B cell (primary cell): ENCODE measurements at regions not wholly inside any gene's neighbourhood (a gene's known extent, or its start where the extent isn't known, plus 50 kb on each side); places are given as distances from the start of the nearest gene placed in this dataset.

Experiments used
- ATAC-seq: fragments of 200-7000 bp; cut with Tn5 transposase; one replicate; pipeline ENCODE4 v1.10.0; 2021; ENCODE audit warnings: low read depth, mild to moderate bottlenecking, moderate number of reproducible peaks, moderate library complexity
- CTCF ChIA-PET: fragments of 350-600 bp; sonication (Branson Sonifier 250); formaldehyde crosslinking; loops from one replicate; lab custom pipeline; 2021; ENCODE audit warnings: antibody characterized with exemption, inconsistent platforms; lab: Charles Lee
- POLR2A ChIA-PET: fragments of 350-600 bp; sonication (Branson Sonifier 250); formaldehyde crosslinking; loops from one replicate; lab custom pipeline; 2021; ENCODE audit warnings: antibody characterized with exemption; lab: Charles Lee
- DNase-seq: peaks from one replicate; pipeline ENCODE4 v3.0.0; 2013
- H2AFZ ChIP-seq: 2 replicates; pipeline ENCODE4 v1.6.1; 2012; ENCODE audit warnings: mild to moderate bottlenecking, low read depth, low read length; ENCODE audit not compliant: insufficient read depth, poor library complexity, severe bottlenecking
- H3K27ac ChIP-seq, 2 donors: 1 replicate in 1 of 2; 2 replicates in 1 of 2; pipeline ENCODE4 v1.5.1; 2012 to 2013; ENCODE audit warnings: low read length in 2 of 2, mild to moderate bottlenecking in 2 of 2, moderate library complexity in 1 of 2
- H3K27me3 ChIP-seq, 4 experiments: fragments of 200-600 bp in 1 of 4; sonication (generic) in 1 of 4; replicated peaks in 1 of 4; 1 replicate in 2 of 4; 2 replicates in 2 of 4; pipeline versions ENCODE4 v1.6.1 to v1.7.0; 2013 to 2016; ENCODE audit warnings: low read length in 3 of 4, mild to moderate bottlenecking in 2 of 4, mixed read lengths in 1 of 4, moderate library complexity in 1 of 4; ENCODE audit not compliant: insufficient read depth in 4 of 4, control insufficient read depth in 3 of 4; ENCODE audit errors: control extremely low read depth in 1 of 4
- H3K36me3 ChIP-seq, 2 experiments: replicated peaks in 1 of 2; 1 replicate in 1 of 2; 2 replicates in 1 of 2; pipeline versions ENCODE4 v1.6.1 to v1.7.1; 2013; ENCODE audit warnings: low read length in 1 of 2; ENCODE audit not compliant: insufficient read depth in 2 of 2, control insufficient read depth in 1 of 2; ENCODE audit errors: control extremely low read depth in 1 of 2, extremely low read depth in 1 of 2
- H3K4me1 ChIP-seq, 2 donors: fragments of 200-600 bp in 1 of 2; sonication (generic) in 1 of 2; 1 replicate in 1 of 2; 2 replicates in 1 of 2; pipeline versions ENCODE4 v1.5.1 to v1.6.1; 2013 to 2017; ENCODE audit warnings: low read length in 2 of 2; ENCODE audit not compliant: control insufficient read depth in 2 of 2, insufficient read depth in 2 of 2
- H3K4me2 ChIP-seq: replicated peaks from 2 replicates; pipeline ENCODE3; 2012; ENCODE audit warnings: mild to moderate bottlenecking, low read depth, low read length; ENCODE audit not compliant: poor library complexity, severe bottlenecking
- H3K4me3 ChIP-seq, 5 experiments: fragments of 200-600 bp in 1 of 5; sonication (generic) in 1 of 5; 1 replicate in 3 of 5; 2 replicates in 2 of 5; pipeline versions ENCODE4 v1.5.1 to v1.7.0; 2011 to 2016; ENCODE audit warnings: low read length in 4 of 5, mild to moderate bottlenecking in 4 of 5, low read depth in 2 of 5, control low read depth in 1 of 5, moderate library complexity in 1 of 5; ENCODE audit not compliant: insufficient read depth in 1 of 5; ENCODE audit errors: control extremely low read depth in 1 of 5, extremely low read depth in 1 of 5
- H3K79me2 ChIP-seq: fragments of 200-600 bp; sonication (generic); one replicate; pipeline ENCODE4 v1.6.0; 2016; ENCODE audit warnings: low read length; ENCODE audit not compliant: control insufficient read depth, insufficient read depth
- H3K9ac ChIP-seq: fragments of 200-600 bp; sonication (generic); 2 replicates; pipeline ENCODE4 v1.6.1; 2017; ENCODE audit warnings: mild to moderate bottlenecking, low read length, moderate library complexity
- H3K9me3 ChIP-seq, 3 donors: one replicate each; pipeline versions ENCODE4 v1.6.1 to v1.7.1; 2013; ENCODE audit warnings: low read length in 2 of 3; ENCODE audit not compliant: control insufficient read depth in 2 of 3, insufficient read depth in 1 of 3; ENCODE audit errors: control extremely low read depth in 1 of 3
- H4K20me1 ChIP-seq: 2 replicates; pipeline ENCODE4 v1.6.0; 2012; ENCODE audit warnings: mild to moderate bottlenecking, low read length; ENCODE audit not compliant: insufficient read depth, control insufficient read depth, poor library complexity, severe bottlenecking
- H3K27ac Mint-ChIP-seq: one replicate; pipeline ENCODE4 v1.8.0; 2021; ENCODE audit warnings: mixed read lengths
- H3K27me3 Mint-ChIP-seq: one replicate; pipeline ENCODE4 v1.8.0; 2021; ENCODE audit warnings: mixed read lengths
- H3K4me1 Mint-ChIP-seq: one replicate; pipeline ENCODE4 v1.8.0; 2021; ENCODE audit warnings: mixed read lengths
- H3K4me3 Mint-ChIP-seq: one replicate; pipeline ENCODE4 v1.8.0; 2021; ENCODE audit warnings: mixed read lengths
- H3K9me3 Mint-ChIP-seq: one replicate; pipeline ENCODE4 v1.8.0; 2022; ENCODE audit warnings: mixed read lengths; ENCODE audit not compliant: insufficient read depth
- CTCF ChIP-seq: fragments of 200-600 bp; IDR thresholded peaks from one replicate; pipeline ENCODE4 v1.8.0; 2022; ENCODE audit warnings: antibody characterized with exemption, mild to moderate bottlenecking
- EZH2 ChIP-seq: IDR thresholded peaks from 2 replicates; pipeline ENCODE4 v1.6.1; 2012; ENCODE audit warnings: borderline replicate concordance, low read depth, mild to moderate bottlenecking, moderate library complexity, low read length; ENCODE audit not compliant: insufficient read depth, poor library complexity, severe bottlenecking
- WGBS: methylation state at CpG from one replicate; pipeline ENCODE4 v1.1.5; 2013; ENCODE audit warnings: missing lambda C conversion rate; ENCODE audit not compliant: insufficient coverage; 5-methylcytosine and 5-hydroxymethylcytosine counted together
- intact Hi-C: fragments of 100-400 bp; cut with micrococcal nuclease; formaldehyde crosslinking; loops from one replicate; pipeline ENCODE4 v1.10.0; 2022

GRCh38 chr12:88693837-88694445, 113.7 kb upstream of the KITLG start:
- no peaks in the 10 kb centered on the region for H3K36me3 ChIP-seq
- Mint-ChIP-seq H3K9me3 (peaks cover 5% of the 10 kb centered on the region), H3K4me1 (no peaks in the 10 kb centered on the region), H3K27ac (no peak overlapping the region), H3K27me3 (no peaks in the 10 kb centered on the region), H3K4me3 (no peak overlapping the region)
- intact Hi-C loops, result no loop called here
- H4K20me1 ChIP-seq, result no peaks in the 10 kb centered on the region
- H3K9ac ChIP-seq, result no peak overlapping the region
- DNase-seq (no peak), ATAC-seq (no peak)
- H3K9me3 ChIP-seq, result peaks cover 0 to 7% (median 0%) of the 10 kb centered on the region in 3 donors
- WGBS, result no CpG with 5 or more reads among the region's 1 CpG
- no peaks in the 10 kb centered on the region for H3K79me2 ChIP-seq
- no peak for TF ChIP-seq EZH2
- no peak for TF ChIP-seq CTCF
- CTCF ChIA-PET, result no interaction called here
- no peak overlapping the region for H2AFZ ChIP-seq
- H3K4me2 ChIP-seq, result no peak overlapping the region
- H3K27ac ChIP-seq, result no peak overlapping the region
- no peaks in the 10 kb centered on the region for H3K4me1 ChIP-seq
- H3K4me3 ChIP-seq, result no peak overlapping the region
- H3K27me3 ChIP-seq, result no peaks in the 10 kb centered on the region
- POLR2A ChIA-PET, result no interaction called here

- H4K20me1 ChIP-seq, result no peaks in the 10 kb centered on the region
- CTCF ChIA-PET, result no interaction called here
- no peaks in the 10 kb centered on the region for H3K79me2 ChIP-seq
- H3K4me3 ChIP-seq, result no peak overlapping the region
- POLR2A ChIA-PET, result no interaction called here
- ATAC-seq (no peak), DNase-seq (no peak)
- H3K27me3 ChIP-seq, result no peaks in the 10 kb centered on the region
- no peak overlapping the region for H3K27ac Mint-ChIP-seq
- H3K9ac ChIP-seq, result no peak overlapping the region
- H3K9me3 Mint-ChIP-seq, result peaks cover 5% of the 10 kb centered on the region
- no peak overlapping the region for H3K4me3 Mint-ChIP-seq
- no peaks in the 10 kb centered on the region for H3K27me3 Mint-ChIP-seq
- H3K36me3 ChIP-seq, result no peaks in the 10 kb centered on the region
- no peak overlapping the region for H2AFZ ChIP-seq
- H3K27ac ChIP-seq, result no peak overlapping the region
- H3K4me1 ChIP-seq, result no peaks in the 10 kb centered on the region
- TF ChIP-seq CTCF (no peak), EZH2 (no peak)
- H3K4me1 Mint-ChIP-seq, result no peaks in the 10 kb centered on the region
- H3K9me3 ChIP-seq, result peaks cover 0 to 7% (median 0%) of the 10 kb centered on the region in 3 donors
- no peak overlapping the region for H3K4me2 ChIP-seq
- intact Hi-C loops, result no loop called here
Measured at GRCh38 chr12:88691811-88692210, 111.5 kb upstream of the KITLG start.
